ENCODE measurements at regions not wholly inside any gene's neighbourhood (a gene's known extent, or its start where the extent isn't known, plus 50 kb on each side); places are given as distances from the start of the nearest gene placed in this dataset.

- POLR2A ChIA-PET = no interaction called here
- CTCF ChIA-PET = no interaction called here
- Mint-ChIP-seq H3K4me3 (no peak overlapping the region), H3K4me1 (no peaks in the 10 kb centered on the region), H3K27ac (no peak overlapping the region), H3K36me3 (ENCODE audit: low read depth) (no peaks in the 10 kb centered on the region), H3K27me3 (no peaks in the 10 kb centered on the region), H3K9me3 (peaks cover 7% of the 10 kb centered on the region)
- no peak for DNase-seq
These were observed 348.3 kb upstream of the TMCO5A start for GRCh38 chr15:37586011-37586583.

- CTCF ChIA-PET = no interaction called here
- Mint-ChIP-seq H3K4me3 (no peak overlapping the region), H3K27ac (no peak overlapping the region), H3K36me3 (ENCODE audit: low read depth) (no peaks in the 10 kb centered on the region), H3K27me3 (no peaks in the 10 kb centered on the region), H3K4me1 (no peaks in the 10 kb centered on the region), H3K9me3 (peaks cover 7% of the 10 kb centered on the region)
- POLR2A ChIA-PET = no interaction called here
- DNase-seq = no peak
These were observed 347.5 kb upstream of the TMCO5A start for GRCh38 chr15:37586976-37587375.

GRCh38 chr15:37594417-37594816, 340.0 kb upstream of the TMCO5A start:
- Mint-ChIP-seq H3K4me3 (no peak overlapping the region), H3K27me3 (no peaks in the 10 kb centered on the region), H3K4me1 (no peaks in the 10 kb centered on the region), H3K27ac (no peak overlapping the region), H3K36me3 (ENCODE audit: low read depth) (no peaks in the 10 kb centered on the region), H3K9me3 (no peaks in the 10 kb centered on the region)
- ChIA-PET POLR2A (no interaction called here), CTCF (no interaction called here)
- DNase-seq = no peak

- POLR2A ChIA-PET = no interaction called here
- no peaks in the 10 kb centered on the region for H3K9me3 Mint-ChIP-seq
These were observed 338.9 kb upstream of the TMCO5A start for GRCh38 chr15:37595426-37595970.

GRCh38 chr15:37599156-37599555, 335.3 kb upstream of the TMCO5A start:
- Mint-ChIP-seq H3K4me1 (no peaks in the 10 kb centered on the region), H3K27me3 (no peaks in the 10 kb centered on the region), H3K27ac (no peak overlapping the region), H3K4me3 (no peak overlapping the region), H3K9me3 (no peaks in the 10 kb centered on the region), H3K36me3 (ENCODE audit: low read depth) (no peaks in the 10 kb centered on the region)
- no peak for DNase-seq
- ChIA-PET CTCF (no interaction called here), POLR2A (no interaction called here)

More at GRCh38 chr15:37595426-37595970, 338.9 kb upstream of the TMCO5A start:
- DNase-seq = no peak
- CTCF ChIA-PET = no interaction called here
- Mint-ChIP-seq H3K27ac (no peak overlapping the region), H3K4me3 (no peak overlapping the region), H3K4me1 (no peaks in the 10 kb centered on the region), H3K27me3 (no peaks in the 10 kb centered on the region), H3K36me3 (ENCODE audit: low read depth) (no peaks in the 10 kb centered on the region)

- ChIA-PET POLR2A (no interaction called here), CTCF (no interaction called here)
- Mint-ChIP-seq H3K27me3 (no peaks in the 10 kb centered on the region), H3K4me1 (no peaks in the 10 kb centered on the region), H3K4me3 (no peak overlapping the region), H3K36me3 (ENCODE audit: low read depth) (no peaks in the 10 kb centered on the region), H3K9me3 (peaks cover 14% of the 10 kb centered on the region), H3K27ac (no peak overlapping the region)
- no peak for DNase-seq
These were observed 318.2 kb upstream of the TMCO5A start for GRCh38 chr15:37616215-37616614.

- POLR2A ChIA-PET = no interaction called here
- DNase-seq = no peak
- H3K36me3 Mint-ChIP-seq (ENCODE audit: low read depth) = no peaks in the 10 kb centered on the region
- CTCF ChIA-PET = no interaction called here
- H3K4me1 Mint-ChIP-seq = no peaks in the 10 kb centered on the region
- H3K9me3 Mint-ChIP-seq = peaks cover 12% of the 10 kb centered on the region
- H3K27ac Mint-ChIP-seq = no peak overlapping the region
- H3K27me3 Mint-ChIP-seq = no peaks in the 10 kb centered on the region
- H3K4me3 Mint-ChIP-seq = no peak overlapping the region
These were observed 316.1 kb upstream of the TMCO5A start for GRCh38 chr15:37618353-37618752.

GRCh38 chr15:37619358-37620042, 314.9 kb upstream of the TMCO5A start:
- Mint-ChIP-seq H3K27ac (no peak overlapping the region), H3K27me3 (no peaks in the 10 kb centered on the region), H3K9me3 (peaks cover 12% of the 10 kb centered on the region), H3K4me3 (no peak overlapping the region), H3K4me1 (no peaks in the 10 kb centered on the region), H3K36me3 (ENCODE audit: low read depth) (no peaks in the 10 kb centered on the region)
- DNase-seq = no peak
- CTCF ChIA-PET = no interaction called here
- POLR2A ChIA-PET = no interaction called here

GRCh38 chr15:37625576-37625975, 308.9 kb upstream of the TMCO5A start:
- ChIA-PET CTCF (no interaction called here), POLR2A (no interaction called here)
- Mint-ChIP-seq H3K27me3 (no peaks in the 10 kb centered on the region), H3K4me3 (no peak overlapping the region), H3K9me3 (no peaks in the 10 kb centered on the region), H3K27ac (no peak overlapping the region), H3K4me1 (no peaks in the 10 kb centered on the region), H3K36me3 (ENCODE audit: low read depth) (no peaks in the 10 kb centered on the region)
- no peak for DNase-seq

GRCh38 chr15:37628507-37628906, 305.9 kb upstream of the TMCO5A start:
- ChIA-PET CTCF (no interaction called here), POLR2A (no interaction called here)
- Mint-ChIP-seq H3K9me3 (no peaks in the 10 kb centered on the region), H3K27ac (no peak overlapping the region), H3K36me3 (ENCODE audit: low read depth) (no peaks in the 10 kb centered on the region), H3K27me3 (no peaks in the 10 kb centered on the region), H3K4me1 (no peaks in the 10 kb centered on the region), H3K4me3 (no peak overlapping the region)
- DNase-seq = no peak

- H3K36me3 Mint-ChIP-seq (ENCODE audit: low read depth) = no peaks in the 10 kb centered on the region
- no peak overlapping the region for H3K27ac Mint-ChIP-seq
- H3K4me3 Mint-ChIP-seq = no peak overlapping the region
- H3K9me3 Mint-ChIP-seq = no peaks in the 10 kb centered on the region
- no peaks in the 10 kb centered on the region for H3K4me1 Mint-ChIP-seq
- H3K27me3 Mint-ChIP-seq = no peaks in the 10 kb centered on the region
- ChIA-PET POLR2A (no interaction called here), CTCF (no interaction called here)
- DNase-seq = no peak
These were observed 297.7 kb upstream of the TMCO5A start for GRCh38 chr15:37636736-37637135.

GRCh38 chr15:37638116-37638515, 296.3 kb upstream of the TMCO5A start:
- Mint-ChIP-seq H3K4me1 (no peaks in the 10 kb centered on the region), H3K27ac (no peak overlapping the region), H3K27me3 (no peaks in the 10 kb centered on the region), H3K9me3 (no peaks in the 10 kb centered on the region), H3K4me3 (no peak overlapping the region), H3K36me3 (ENCODE audit: low read depth) (no peaks in the 10 kb centered on the region)
- CTCF ChIA-PET = no interaction called here
- POLR2A ChIA-PET = no interaction called here
- DNase-seq = no peak

- DNase-seq = no peak
- Mint-ChIP-seq H3K4me3 (no peak overlapping the region), H3K27ac (no peak overlapping the region), H3K36me3 (ENCODE audit: low read depth) (no peaks in the 10 kb centered on the region), H3K9me3 (no peaks in the 10 kb centered on the region), H3K4me1 (no peaks in the 10 kb centered on the region), H3K27me3 (no peaks in the 10 kb centered on the region)
- POLR2A ChIA-PET = no interaction called here
- CTCF ChIA-PET = no interaction called here
These were observed 295.7 kb upstream of the TMCO5A start for GRCh38 chr15:37638691-37639090.

- ChIA-PET POLR2A (no interaction called here), CTCF (no interaction called here)
- Mint-ChIP-seq H3K4me3 (no peak overlapping the region), H3K9me3 (peaks cover 6% of the 10 kb centered on the region), H3K27ac (no peak overlapping the region), H3K27me3 (no peaks in the 10 kb centered on the region), H3K36me3 (ENCODE audit: low read depth) (no peaks in the 10 kb centered on the region), H3K4me1 (no peaks in the 10 kb centered on the region)
- no peak for DNase-seq
These were observed 281.6 kb upstream of the TMCO5A start for GRCh38 chr15:37652646-37653417.

Measured in activated CD4-positive, alpha-beta memory T cell treated with anti-CD3 and anti-CD28 coated beads, Interleukin-2, amount 10 ng/mL, durations not matched to agents 7 days and 5 days (primary cell).